AG09309 (cell line): ENCODE measurements at regions not wholly inside any gene's neighbourhood (a gene's known extent, or its start where the extent isn't known, plus 50 kb on each side); places are given as distances from the start of the nearest gene placed in this dataset.

ENCODE experiments used
- DNase-seq: peaks from one replicate; pipeline ENCODE4 v3.0.0-alpha.2; 2010; ENCODE audit warnings: low read depth
- H3K4me3 ChIP-seq: 2 replicates; pipeline ENCODE4 v1.5.1; 2011; ENCODE audit warnings: mild to moderate bottlenecking, low read depth, low read length, moderate library complexity; ENCODE audit not compliant: control insufficient read depth
- TF ChIP-seq, protein P1 (sequence below): IDR thresholded peaks from 2 replicates; pipeline ENCODE4 v1.5.1; 2011; ENCODE audit warnings: mild to moderate bottlenecking, low read depth, low read length, inconsistent platforms; ENCODE audit not compliant: insufficient read depth, control insufficient read depth; ENCODE audit errors: missing control alignments

DNA sequence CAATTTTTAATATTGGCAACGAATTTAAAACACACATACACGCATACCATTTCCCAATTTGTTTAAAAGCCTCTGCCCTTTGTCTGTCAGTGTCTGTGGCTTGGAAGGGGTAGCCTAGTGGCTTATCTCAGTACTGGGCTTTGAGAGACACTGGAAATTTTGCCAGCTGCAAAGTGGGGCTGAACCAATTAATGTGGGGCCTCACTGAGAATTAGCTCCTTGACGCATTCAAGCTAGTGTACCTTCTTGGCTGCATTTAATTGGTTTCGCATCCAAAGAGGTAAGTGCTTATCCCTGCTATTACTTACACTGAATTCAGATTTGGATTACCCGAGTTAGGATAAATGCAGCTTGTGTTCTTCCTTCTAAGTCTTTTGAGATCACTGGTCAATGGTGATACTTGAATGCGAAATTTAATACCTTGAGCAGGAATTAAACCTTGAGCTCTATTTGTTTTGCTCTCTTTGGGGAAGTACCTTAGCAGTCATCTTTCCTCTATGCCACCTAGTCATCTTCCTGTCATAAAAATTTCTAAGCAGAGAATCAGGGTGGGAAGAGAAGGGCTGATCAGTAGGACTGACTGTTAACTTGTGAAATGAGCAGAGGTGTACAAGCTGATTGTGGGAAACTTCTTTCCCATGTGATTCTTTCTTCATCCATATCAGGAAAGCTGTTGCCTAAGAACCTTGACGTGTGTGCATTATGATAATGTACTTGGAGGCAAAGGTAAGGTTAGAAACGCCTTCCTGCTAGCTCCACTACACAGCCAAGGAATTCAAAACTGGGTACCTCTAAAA is 187.7 kb upstream of the E2F8 start:
- no peak for DNase-seq
- H3K4me3 ChIP-seq, result no peak overlapping the region
- TF ChIP-seq, protein P1, sequence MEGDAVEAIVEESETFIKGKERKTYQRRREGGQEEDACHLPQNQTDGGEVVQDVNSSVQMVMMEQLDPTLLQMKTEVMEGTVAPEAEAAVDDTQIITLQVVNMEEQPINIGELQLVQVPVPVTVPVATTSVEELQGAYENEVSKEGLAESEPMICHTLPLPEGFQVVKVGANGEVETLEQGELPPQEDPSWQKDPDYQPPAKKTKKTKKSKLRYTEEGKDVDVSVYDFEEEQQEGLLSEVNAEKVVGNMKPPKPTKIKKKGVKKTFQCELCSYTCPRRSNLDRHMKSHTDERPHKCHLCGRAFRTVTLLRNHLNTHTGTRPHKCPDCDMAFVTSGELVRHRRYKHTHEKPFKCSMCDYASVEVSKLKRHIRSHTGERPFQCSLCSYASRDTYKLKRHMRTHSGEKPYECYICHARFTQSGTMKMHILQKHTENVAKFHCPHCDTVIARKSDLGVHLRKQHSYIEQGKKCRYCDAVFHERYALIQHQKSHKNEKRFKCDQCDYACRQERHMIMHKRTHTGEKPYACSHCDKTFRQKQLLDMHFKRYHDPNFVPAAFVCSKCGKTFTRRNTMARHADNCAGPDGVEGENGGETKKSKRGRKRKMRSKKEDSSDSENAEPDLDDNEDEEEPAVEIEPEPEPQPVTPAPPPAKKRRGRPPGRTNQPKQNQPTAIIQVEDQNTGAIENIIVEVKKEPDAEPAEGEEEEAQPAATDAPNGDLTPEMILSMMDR, result no peak

DNA sequence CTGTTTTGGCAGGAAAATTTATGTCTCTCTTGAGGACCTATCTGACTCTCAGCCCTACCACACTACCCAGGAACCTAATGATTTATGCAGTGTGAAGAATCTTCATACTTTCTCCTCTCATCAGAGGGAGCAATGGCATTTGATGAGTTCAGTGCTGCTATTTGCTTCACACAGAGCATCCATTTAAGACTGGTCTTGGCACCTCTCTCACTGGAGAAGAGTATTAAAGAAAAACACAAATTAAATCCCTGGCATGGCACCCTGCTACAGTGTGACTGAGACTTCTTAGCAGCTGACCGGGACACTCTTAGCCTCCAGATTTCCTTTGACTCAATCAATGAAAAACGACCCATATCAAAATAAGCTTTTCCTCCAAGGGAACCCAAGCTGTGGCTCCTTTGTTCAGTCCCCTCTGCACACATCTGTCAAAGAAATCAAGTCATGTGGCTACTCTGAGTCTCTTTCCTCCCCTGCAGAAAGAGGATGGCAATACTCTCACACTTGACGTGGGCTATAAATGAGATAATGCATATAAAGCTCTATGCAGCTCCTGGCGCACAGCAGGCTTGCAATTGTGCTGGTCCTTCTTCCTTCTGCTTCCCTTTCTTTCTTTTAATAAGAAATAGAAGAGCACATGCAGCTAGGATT is 186.1 kb upstream of the E2F8 start:
- TF ChIP-seq, protein P1, result no peak
- DNase-seq, result no peak

DNA sequence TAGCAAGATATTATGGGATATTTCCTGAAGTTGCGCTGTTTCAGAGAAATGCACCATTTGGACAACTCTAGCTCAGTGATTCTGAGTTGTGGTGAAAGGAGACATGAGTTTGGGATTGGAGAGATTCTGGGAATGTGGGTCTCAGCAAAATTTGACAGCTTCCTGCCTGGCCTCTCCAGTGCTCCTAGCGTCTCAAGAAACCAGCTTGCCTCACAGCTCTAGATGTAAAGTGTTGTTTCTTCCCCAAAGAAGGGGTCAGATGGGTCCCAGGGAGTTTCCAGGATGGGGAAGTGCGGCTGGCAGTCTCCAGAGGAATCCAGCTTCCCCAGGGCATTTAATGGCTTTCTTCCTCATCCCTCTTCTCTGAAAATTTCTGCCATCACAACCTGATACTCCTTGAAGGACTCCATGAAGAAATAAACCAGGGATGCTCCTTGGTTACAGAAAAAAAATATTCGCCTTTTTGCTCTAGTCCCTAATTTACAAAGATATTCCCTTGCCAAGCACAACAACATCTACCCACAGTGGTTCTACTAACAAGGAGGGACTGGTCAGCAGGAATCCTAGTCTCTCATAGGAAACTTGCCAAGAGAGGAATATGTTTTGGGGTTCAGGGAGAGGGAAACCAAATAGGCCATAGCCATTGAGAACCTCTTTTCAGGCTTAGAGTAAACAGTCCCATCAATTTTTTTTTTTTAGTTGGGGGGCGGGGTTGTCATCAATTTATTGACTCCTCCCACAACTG is 185.4 kb upstream of the E2F8 start:
- H3K4me3 ChIP-seq, result no peak overlapping the region
- DNase-seq, result no peak
- TF ChIP-seq, protein P1, result no peak

More for the DNA sequence above, 186.1 kb upstream of the E2F8 start:
- no peak overlapping the region for H3K4me3 ChIP-seq

DNA sequence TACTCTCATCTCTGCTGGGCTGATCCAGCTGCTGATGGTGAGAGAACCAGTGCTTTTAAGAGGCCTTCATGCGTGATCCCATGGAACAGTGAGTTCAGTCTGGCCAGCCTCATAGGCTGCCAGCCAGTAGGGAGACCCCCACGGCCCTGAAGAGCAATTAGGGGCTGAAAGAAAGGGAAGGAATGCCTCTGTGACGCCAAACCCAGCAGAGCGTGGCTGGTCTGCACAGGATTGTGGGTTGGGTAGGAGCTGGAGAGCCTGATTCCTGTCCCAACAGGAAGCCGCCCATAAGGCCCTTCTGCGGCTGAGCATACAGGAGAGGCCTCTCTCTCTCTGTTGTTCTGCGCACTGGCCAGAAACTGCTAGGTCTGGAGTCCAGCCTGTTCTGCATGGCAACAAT is 181.5 kb upstream of the E2F8 start:
- DNase-seq, result no peak
- no peak overlapping the region for H3K4me3 ChIP-seq
- TF ChIP-seq, protein P1, result no peak

DNA sequence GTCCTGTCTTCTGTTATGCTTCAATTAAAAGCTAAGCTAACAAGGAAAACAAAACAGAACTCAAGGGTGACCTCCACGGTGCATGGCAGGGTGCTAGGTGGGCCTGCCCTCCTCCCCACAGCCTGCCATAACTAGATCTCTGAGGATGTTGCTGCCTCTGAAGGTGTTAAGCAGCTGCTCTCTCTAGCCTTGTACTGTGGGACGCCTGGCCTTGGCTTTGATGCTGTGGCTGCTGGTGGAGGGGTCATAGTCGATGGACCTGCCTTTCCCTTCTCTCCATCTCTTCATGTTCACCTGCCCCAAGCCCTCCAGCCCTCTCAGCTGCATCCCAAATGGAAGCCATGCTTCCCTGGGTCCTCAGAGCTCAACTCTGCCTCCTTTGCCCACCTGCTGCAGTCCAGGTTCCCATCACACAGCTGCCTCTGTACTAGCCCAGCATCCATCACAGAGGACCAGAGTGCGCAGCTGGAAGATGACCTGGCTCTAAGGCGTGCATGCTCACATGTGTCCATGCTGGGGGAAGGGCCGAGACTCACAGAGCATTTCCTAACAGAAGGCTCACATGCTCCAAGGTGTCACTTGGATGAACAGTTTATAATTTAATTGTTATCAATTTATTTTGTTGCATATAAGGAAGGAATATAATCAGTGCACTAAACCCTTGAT is 180.3 kb upstream of the E2F8 start:
- DNase-seq, result no peak
- H3K4me3 ChIP-seq, result no peak overlapping the region
- TF ChIP-seq, protein P1, result no peak

DNA sequence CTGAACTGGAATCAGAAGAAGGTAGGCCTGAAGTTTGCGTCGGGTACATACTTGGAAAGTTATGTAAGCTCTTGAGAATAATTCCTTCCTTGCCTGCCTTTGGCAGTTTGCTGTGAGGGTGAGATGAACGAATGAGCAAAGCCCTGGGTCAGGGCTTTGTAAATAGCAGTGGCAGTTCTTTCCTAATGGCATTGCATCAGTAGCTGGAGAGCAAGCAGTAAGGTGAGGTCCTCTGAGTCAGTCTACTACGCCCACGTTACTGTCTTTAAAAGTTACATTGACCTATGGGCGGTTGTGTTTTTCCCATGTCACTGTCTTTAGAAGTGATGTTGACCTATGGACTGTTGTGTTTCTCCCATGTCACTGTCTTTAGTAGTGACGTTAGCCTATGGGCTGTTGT is 179.1 kb upstream of the E2F8 start:
- no peak overlapping the region for H3K4me3 ChIP-seq
- no peak for DNase-seq
- TF ChIP-seq, protein P1, result no peak
